IPS-20b (cell line): ENCODE measurements at regions not wholly inside any gene's neighbourhood (a gene's known extent, or its start where the extent isn't known, plus 50 kb on each side); places are given as distances from the start of the nearest gene placed in this dataset.

ENCODE experiments used
- H3K27ac ChIP-seq: one replicate; pipeline ENCODE4 v1.5.1; 2013; ENCODE audit warnings: low read length
- H3K27me3 ChIP-seq: 2 replicates; pipeline ENCODE4 v1.6.1; 2013; ENCODE audit warnings: mild to moderate bottlenecking, low read length, inconsistent platforms; ENCODE audit not compliant: insufficient read depth
- H3K36me3 ChIP-seq: 2 replicates; pipeline ENCODE4 v1.6.1; 2013; ENCODE audit warnings: low read depth, mild to moderate bottlenecking, inconsistent platforms, low read length, moderate library complexity; ENCODE audit not compliant: insufficient read depth
- H3K4me1 ChIP-seq: 2 replicates; pipeline ENCODE4 v1.6.1; 2013; ENCODE audit warnings: mild to moderate bottlenecking, control low read depth, inconsistent platforms, low read length, moderate library complexity; ENCODE audit not compliant: insufficient read depth
- H3K4me3 ChIP-seq: 2 replicates; pipeline ENCODE4 v1.5.1; 2013; ENCODE audit warnings: mild to moderate bottlenecking, low read length, inconsistent platforms
- H3K9ac ChIP-seq: 2 replicates; pipeline ENCODE4 v1.6.1; 2013; ENCODE audit warnings: low read depth, mild to moderate bottlenecking, inconsistent platforms, low read length, moderate library complexity
- H3K9me3 ChIP-seq: 2 replicates; pipeline ENCODE4 v1.6.1; 2013; ENCODE audit warnings: mild to moderate bottlenecking, low read depth, low read length, inconsistent platforms; ENCODE audit not compliant: insufficient read depth

DNA sequence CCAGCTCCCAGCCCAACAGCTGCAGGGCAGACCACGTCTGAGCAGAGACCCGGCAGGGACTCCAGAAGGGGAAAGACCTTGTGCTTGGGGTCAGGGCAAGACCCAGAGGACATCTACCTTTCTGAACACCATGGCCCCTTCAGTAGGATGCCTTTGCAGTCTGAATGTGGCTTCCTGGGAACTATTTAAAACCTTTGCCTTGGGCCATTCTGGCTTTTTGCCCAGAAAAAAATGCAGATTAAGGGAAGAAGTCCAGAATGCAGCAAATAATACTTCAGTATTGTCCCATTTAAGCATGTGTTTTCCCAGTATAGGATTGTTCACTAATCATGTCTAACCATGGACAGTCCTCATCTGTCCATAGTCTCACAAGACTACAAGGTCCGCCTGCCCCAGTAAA is 67.5 kb upstream of the ERCC6L2 start:
- no peak overlapping the region for H3K27ac ChIP-seq
- H3K4me3 ChIP-seq, result no peak overlapping the region
- no peak overlapping the region for H3K9ac ChIP-seq
- no peaks in the 10 kb centered on the region for H3K9me3 ChIP-seq
- H3K4me1 ChIP-seq, result 0 out of 2 replicates have a peak, but pooled peaks cover 3% of the 10 kb centered on the region
- no peaks in the 10 kb centered on the region for H3K27me3 ChIP-seq
- H3K36me3 ChIP-seq, result no peaks in the 10 kb centered on the region

DNA sequence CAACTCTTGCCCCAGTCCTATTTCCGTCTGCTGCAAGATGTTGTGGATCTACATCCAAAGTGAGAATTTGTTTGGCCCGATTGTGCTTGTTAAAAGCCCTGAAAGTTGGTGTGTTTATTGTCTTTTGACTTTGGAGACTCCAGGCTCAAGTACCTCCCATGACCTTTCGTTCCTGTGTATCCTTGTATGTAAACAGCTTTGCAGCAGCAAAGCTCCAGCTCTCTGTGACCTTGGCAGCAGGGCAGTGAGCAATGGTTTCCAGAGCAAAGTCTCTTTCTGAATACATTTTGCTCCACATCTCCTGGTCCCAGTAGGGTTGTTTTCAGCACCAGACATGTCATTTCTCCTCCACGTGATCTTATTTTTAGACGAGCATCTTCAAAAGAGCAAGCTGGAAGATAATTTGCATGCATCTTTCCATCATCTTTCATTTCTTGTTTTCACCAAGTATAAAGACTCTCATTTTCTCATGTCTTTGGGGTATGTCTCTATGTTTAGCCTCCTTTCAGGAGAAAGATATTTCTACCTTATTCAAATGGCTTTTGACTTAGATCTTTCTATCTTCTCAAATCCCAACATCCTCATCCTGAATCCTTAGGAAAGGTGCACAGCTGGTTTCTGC is 68.1 kb upstream of the ERCC6L2 start:
- no peaks in the 10 kb centered on the region for H3K36me3 ChIP-seq
- H3K9me3 ChIP-seq, result no peaks in the 10 kb centered on the region
- H3K27ac ChIP-seq, result no peak overlapping the region
- H3K9ac ChIP-seq, result no peak overlapping the region
- no peak overlapping the region for H3K4me3 ChIP-seq
- H3K27me3 ChIP-seq, result no peaks in the 10 kb centered on the region
- H3K4me1 ChIP-seq, result 0 out of 2 replicates have a peak, but pooled peaks cover 3% of the 10 kb centered on the region

- no peak overlapping the region for H3K4me3 ChIP-seq
- no peaks in the 10 kb centered on the region for H3K36me3 ChIP-seq
- no peak overlapping the region for H3K9ac ChIP-seq
- H3K9me3 ChIP-seq, result no peaks in the 10 kb centered on the region
- no peak overlapping the region for H3K27ac ChIP-seq
- H3K27me3 ChIP-seq, result no peaks in the 10 kb centered on the region
- 0 out of 2 replicates have a peak, but pooled peaks cover 3% of the 10 kb centered on the region for H3K4me1 ChIP-seq
Measured at GRCh38 chr9:95803197-95803596, 72.3 kb upstream of the ERCC6L2 start.

- Histone ChIP-seq H3K27me3 (no peaks in the 10 kb centered on the region), H3K4me1 (0 out of 2 replicates have a peak, but pooled peaks cover 5% of the 10 kb centered on the region), H3K36me3 (no peaks in the 10 kb centered on the region), H3K27ac (no peak overlapping the region), H3K9ac (no peak overlapping the region), H3K4me3 (no peak overlapping the region), H3K9me3 (no peaks in the 10 kb centered on the region)
Measured at GRCh38 chr9:95801797-95802196, 73.7 kb upstream of the ERCC6L2 start.

- no peak overlapping the region for H3K27ac ChIP-seq
- no peaks in the 10 kb centered on the region for H3K9me3 ChIP-seq
- 0 out of 2 replicates have a peak, but pooled peaks cover 3% of the 10 kb centered on the region for H3K4me1 ChIP-seq
- no peak overlapping the region for H3K9ac ChIP-seq
- H3K36me3 ChIP-seq, result no peaks in the 10 kb centered on the region
- no peaks in the 10 kb centered on the region for H3K27me3 ChIP-seq
- no peak overlapping the region for H3K4me3 ChIP-seq
Measured at GRCh38 chr9:95796029-95796428, 79.5 kb upstream of the ERCC6L2 start.

- H3K4me3 ChIP-seq, result no peak overlapping the region
- 0 out of 2 replicates have a peak, but pooled peaks cover 3% of the 10 kb centered on the region for H3K4me1 ChIP-seq
- H3K36me3 ChIP-seq, result no peaks in the 10 kb centered on the region
- no peaks in the 10 kb centered on the region for H3K27me3 ChIP-seq
- no peak overlapping the region for H3K27ac ChIP-seq
- H3K9ac ChIP-seq, result no peak overlapping the region
- no peaks in the 10 kb centered on the region for H3K9me3 ChIP-seq
Measured at GRCh38 chr9:95793924-95794828, 81.3 kb upstream of the ERCC6L2 start.

- no peak overlapping the region for H3K4me3 ChIP-seq
- no peak overlapping the region for H3K9ac ChIP-seq
- no peaks in the 10 kb centered on the region for H3K9me3 ChIP-seq
- H3K27ac ChIP-seq, result no peak overlapping the region
- H3K36me3 ChIP-seq, result no peaks in the 10 kb centered on the region
- no peaks in the 10 kb centered on the region for H3K4me1 ChIP-seq
- H3K27me3 ChIP-seq, result no peaks in the 10 kb centered on the region
Measured at GRCh38 chr9:95791695-95792094, 83.8 kb upstream of the ERCC6L2 start.

DNA sequence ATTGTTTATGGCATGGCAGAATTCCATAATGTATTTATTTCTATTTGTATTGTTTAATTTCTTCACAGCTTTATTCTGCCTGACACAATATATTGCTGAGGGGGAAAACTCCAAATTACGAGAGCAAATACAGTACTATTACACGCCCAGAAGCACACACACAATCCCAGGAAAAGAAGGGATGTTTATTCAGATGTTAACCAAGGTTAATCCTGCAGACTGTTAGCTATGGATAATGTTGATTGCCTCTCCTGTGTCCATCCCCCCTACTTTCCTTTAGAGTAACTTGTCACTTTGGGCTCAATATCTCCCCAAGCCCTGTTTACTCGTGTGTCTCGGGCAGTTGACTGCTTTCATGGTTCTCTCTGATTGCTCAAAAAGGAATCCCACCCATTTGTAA is 84.2 kb upstream of the ERCC6L2 start:
- Histone ChIP-seq H3K27ac (no peak overlapping the region), H3K36me3 (no peaks in the 10 kb centered on the region), H3K9me3 (no peaks in the 10 kb centered on the region), H3K4me3 (no peak overlapping the region), H3K27me3 (no peaks in the 10 kb centered on the region), H3K4me1 (no peaks in the 10 kb centered on the region), H3K9ac (no peak overlapping the region)

GRCh38 chr9:95788521-95788991 is 86.9 kb upstream of the ERCC6L2 start:
- H3K9ac ChIP-seq, result no peak overlapping the region

GRCh38 chr9:95788021-95788420 is 87.5 kb upstream of the ERCC6L2 start:
- H3K9me3 ChIP-seq, result no peaks in the 10 kb centered on the region
- no peak overlapping the region for H3K27ac ChIP-seq
- H3K9ac ChIP-seq, result no peak overlapping the region
- H3K27me3 ChIP-seq, result no peaks in the 10 kb centered on the region
- no peak overlapping the region for H3K4me3 ChIP-seq
- H3K4me1 ChIP-seq, result no peaks in the 10 kb centered on the region
- no peaks in the 10 kb centered on the region for H3K36me3 ChIP-seq

More at GRCh38 chr9:95788521-95788991, 86.9 kb upstream of the ERCC6L2 start:
- no peak overlapping the region for H3K4me3 ChIP-seq
- no peaks in the 10 kb centered on the region for H3K36me3 ChIP-seq
- H3K9me3 ChIP-seq, result no peaks in the 10 kb centered on the region
- no peak overlapping the region for H3K27ac ChIP-seq
- H3K4me1 ChIP-seq, result no peaks in the 10 kb centered on the region
- H3K27me3 ChIP-seq, result no peaks in the 10 kb centered on the region

DNA sequence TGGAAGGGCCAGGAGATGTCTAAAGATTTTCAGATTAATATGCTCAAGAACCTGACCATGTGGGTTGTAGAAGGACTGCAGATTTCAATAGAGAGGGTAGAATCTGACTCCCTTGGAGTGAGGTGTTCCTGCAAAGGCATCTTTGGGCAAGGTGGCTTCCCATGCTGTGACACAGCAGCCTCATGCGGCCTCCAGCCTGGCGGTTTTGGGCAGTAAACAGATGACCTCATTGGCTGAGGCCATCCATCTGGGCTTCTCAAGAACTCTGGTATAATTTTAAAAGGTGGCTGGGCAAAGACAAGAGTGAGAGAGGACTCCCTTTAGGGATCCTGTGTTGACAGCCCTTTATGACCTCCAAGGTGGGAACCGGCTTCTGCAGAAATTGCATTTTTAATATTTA is 90.3 kb upstream of the ERCC6L2 start:
- no peaks in the 10 kb centered on the region for H3K4me1 ChIP-seq
- H3K4me3 ChIP-seq, result no peak overlapping the region
- no peaks in the 10 kb centered on the region for H3K36me3 ChIP-seq
- H3K27me3 ChIP-seq, result no peaks in the 10 kb centered on the region
- H3K9me3 ChIP-seq, result no peaks in the 10 kb centered on the region
- no peak overlapping the region for H3K9ac ChIP-seq
- H3K27ac ChIP-seq, result no peak overlapping the region

DNA sequence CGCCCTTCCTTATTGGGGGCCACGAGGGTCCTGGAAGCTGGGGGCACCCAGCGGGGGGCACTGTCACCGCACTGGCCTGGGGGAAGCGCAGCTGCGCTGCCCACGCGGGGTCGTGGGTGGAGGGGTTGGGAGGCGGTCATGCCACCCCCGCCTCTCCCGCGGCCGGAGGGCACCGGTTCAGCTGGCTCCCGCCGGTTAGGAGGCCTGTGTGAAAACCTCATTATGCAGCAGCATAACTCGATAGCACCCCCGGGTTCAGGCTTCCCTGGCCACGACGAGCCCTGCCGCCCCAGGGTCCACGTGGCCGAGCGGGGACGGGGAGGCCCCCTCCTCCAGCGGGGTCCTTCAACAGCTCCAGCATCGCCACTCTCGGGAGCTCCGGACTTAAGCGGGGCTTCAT is 91.2 kb upstream of the ERCC6L2 start:
- no peaks in the 10 kb centered on the region for H3K9me3 ChIP-seq
- no peak overlapping the region for H3K9ac ChIP-seq
- no peak overlapping the region for H3K4me3 ChIP-seq

More for the DNA sequence above, 91.2 kb upstream of the ERCC6L2 start:
- Histone ChIP-seq H3K4me1 (no peaks in the 10 kb centered on the region), H3K36me3 (no peaks in the 10 kb centered on the region), H3K27me3 (no peaks in the 10 kb centered on the region), H3K27ac (no peak overlapping the region)
